Kidney (tissue), 13 donors: ENCODE measurements at regions not wholly inside any gene's neighbourhood (a gene's known extent, or its start where the extent isn't known, plus 50 kb on each side); places are given as distances from the start of the nearest gene placed in this dataset.
A peak's percentile ranks its signal among the peaks of the same experiment; 100 is the strongest.

Experiments used
- DNase-seq, 5 donors: peaks; one replicate each; pipeline ENCODE4 v3.0.0-alpha.2; 2013 to 2020
- FAIRE-seq: peaks from 2 replicates; lab custom pipeline; 2012; peaks lifted over from hg19 to GRCh38; lab: Jason Lieb, UNC
- H3K27ac ChIP-seq, 2 donors: one replicate each; pipeline ENCODE4 v1.7.0; 2013; ENCODE audit warnings: low read depth in 2 of 2, low read length in 2 of 2, inconsistent platforms in 1 of 2
- H3K27me3 ChIP-seq: one replicate; pipeline ENCODE4 v1.7.1; 2013; ENCODE audit warnings: low read length, inconsistent platforms; ENCODE audit not compliant: control insufficient read depth, insufficient read depth
- H3K36me3 ChIP-seq, 3 donors: one replicate each; pipeline versions ENCODE4 v1.7.0 to v1.7.1; 2013; ENCODE audit warnings: low read length in 3 of 3, control low read depth in 1 of 3, inconsistent platforms in 1 of 3; ENCODE audit not compliant: insufficient read depth in 3 of 3, control insufficient read depth in 2 of 3
- H3K4me1 ChIP-seq, 3 donors: one replicate each; pipeline versions ENCODE4 v1.7.0 to v1.7.1; 2013; ENCODE audit warnings: low read length in 3 of 3, inconsistent platforms in 1 of 3, low read depth in 1 of 3; ENCODE audit not compliant: control insufficient read depth in 2 of 3, insufficient read depth in 2 of 3
- H3K4me3 ChIP-seq, 3 donors: one replicate each; pipeline versions ENCODE4 v1.7.0 to v1.8.1; 2013; ENCODE audit warnings: low read length in 3 of 3, control low read depth in 1 of 3, inconsistent platforms in 1 of 3
- H3K9ac ChIP-seq, 3 donors: one replicate each; pipeline versions ENCODE4 v1.7.0 to v1.7.1; 2013; ENCODE audit warnings: low read length in 3 of 3, control low read depth in 1 of 3, inconsistent platforms in 1 of 3
- H3K9me3 ChIP-seq, 3 donors: one replicate each; pipeline versions ENCODE4 v1.7.0 to v1.7.1; 2013; ENCODE audit warnings: low read length in 3 of 3, control low read depth in 1 of 3, inconsistent platforms in 1 of 3; ENCODE audit not compliant: control insufficient read depth in 2 of 3, insufficient read depth in 1 of 3
- intact Hi-C: fragments of 100-400 bp; cut with DNase I; formaldehyde crosslinking; loops from one replicate; pipeline ENCODE4 v1.11.1; 2022
- TF ChIP-seq, protein P1 (sequence below): IDR thresholded peaks from 3 replicates; pipeline ENCODE4 v1.5.1; 2012; ENCODE audit warnings: mild to moderate bottlenecking, moderate library complexity, borderline replicate concordance; ENCODE audit not compliant: insufficient read depth; ENCODE audit errors: extremely low read depth
- donor health status: control.
- donor health status: control.
- donor health status: control.
- donor health status: control.
- donor health status: control.
- donor health status: DM: yes; HTN: yes; CAD: no.
- donor health status: Normal renal cell carcinoma (clear cell type).

DNA sequence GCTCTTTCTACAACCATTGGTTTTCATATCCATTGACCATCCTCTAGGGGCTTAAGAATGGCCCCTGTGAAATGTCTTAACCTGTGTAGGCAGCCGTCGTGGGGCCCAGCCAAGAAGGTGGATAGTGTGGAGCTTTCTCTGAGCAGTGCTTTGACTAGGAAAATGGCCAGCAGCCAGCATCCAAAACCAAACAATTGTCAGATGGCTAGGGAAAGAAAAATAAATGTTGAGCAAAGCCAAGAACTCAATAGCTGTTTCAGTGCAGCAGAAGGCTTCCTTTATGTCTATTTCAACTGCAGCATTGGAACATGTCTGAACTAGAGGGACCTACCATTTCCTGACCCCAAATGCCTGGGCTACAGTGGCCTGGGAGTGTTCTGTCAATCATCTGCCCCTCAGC is 374.9 kb downstream of the TLE4 start:
- no peaks in the 10 kb centered on the region for H3K4me1 ChIP-seq
- intact Hi-C loops: no loop called here
- no peak overlapping the region for H3K4me3 ChIP-seq
- H3K9me3 ChIP-seq: no peaks in the 10 kb centered on the region
- DNase-seq: peak in 1 of 5 donors; percentile 43
- no peaks in the 10 kb centered on the region for H3K36me3 ChIP-seq
- no peak overlapping the region for H3K9ac ChIP-seq
- no peaks in the 10 kb centered on the region for H3K27me3 ChIP-seq
- TF ChIP-seq, protein P1, sequence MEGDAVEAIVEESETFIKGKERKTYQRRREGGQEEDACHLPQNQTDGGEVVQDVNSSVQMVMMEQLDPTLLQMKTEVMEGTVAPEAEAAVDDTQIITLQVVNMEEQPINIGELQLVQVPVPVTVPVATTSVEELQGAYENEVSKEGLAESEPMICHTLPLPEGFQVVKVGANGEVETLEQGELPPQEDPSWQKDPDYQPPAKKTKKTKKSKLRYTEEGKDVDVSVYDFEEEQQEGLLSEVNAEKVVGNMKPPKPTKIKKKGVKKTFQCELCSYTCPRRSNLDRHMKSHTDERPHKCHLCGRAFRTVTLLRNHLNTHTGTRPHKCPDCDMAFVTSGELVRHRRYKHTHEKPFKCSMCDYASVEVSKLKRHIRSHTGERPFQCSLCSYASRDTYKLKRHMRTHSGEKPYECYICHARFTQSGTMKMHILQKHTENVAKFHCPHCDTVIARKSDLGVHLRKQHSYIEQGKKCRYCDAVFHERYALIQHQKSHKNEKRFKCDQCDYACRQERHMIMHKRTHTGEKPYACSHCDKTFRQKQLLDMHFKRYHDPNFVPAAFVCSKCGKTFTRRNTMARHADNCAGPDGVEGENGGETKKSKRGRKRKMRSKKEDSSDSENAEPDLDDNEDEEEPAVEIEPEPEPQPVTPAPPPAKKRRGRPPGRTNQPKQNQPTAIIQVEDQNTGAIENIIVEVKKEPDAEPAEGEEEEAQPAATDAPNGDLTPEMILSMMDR: no peak
- no peak overlapping the region for H3K27ac ChIP-seq
- FAIRE-seq: no peak

DNA sequence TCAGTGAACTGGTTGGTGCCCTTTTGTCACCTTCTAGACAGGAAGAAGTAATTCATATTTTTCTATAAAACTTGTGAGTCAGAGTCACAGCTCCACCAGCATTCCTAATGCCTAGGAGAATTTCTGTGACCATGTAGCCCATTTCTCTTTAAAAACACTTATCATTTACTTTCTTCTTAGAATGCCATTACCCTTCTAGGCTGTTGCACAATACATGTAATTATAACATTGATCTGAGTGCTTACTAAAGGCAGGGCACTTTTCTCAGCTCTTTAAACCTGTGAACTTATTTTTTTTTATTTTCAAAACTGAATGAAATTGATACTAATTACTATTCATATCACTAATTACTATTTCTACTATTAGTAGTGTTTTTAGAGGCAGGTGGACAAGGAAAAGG is 373.7 kb downstream of the TLE4 start:
- Histone ChIP-seq H3K27me3 (no peaks in the 10 kb centered on the region), H3K9me3 (no peaks in the 10 kb centered on the region), H3K9ac (no peak overlapping the region), H3K27ac (no peak overlapping the region), H3K4me3 (no peak overlapping the region), H3K4me1 (no peaks in the 10 kb centered on the region), H3K36me3 (no peaks in the 10 kb centered on the region)
- TF ChIP-seq, protein P1: no peak
- DNase-seq: no peak
- no peak for FAIRE-seq
- intact Hi-C loops: no loop called here

DNA sequence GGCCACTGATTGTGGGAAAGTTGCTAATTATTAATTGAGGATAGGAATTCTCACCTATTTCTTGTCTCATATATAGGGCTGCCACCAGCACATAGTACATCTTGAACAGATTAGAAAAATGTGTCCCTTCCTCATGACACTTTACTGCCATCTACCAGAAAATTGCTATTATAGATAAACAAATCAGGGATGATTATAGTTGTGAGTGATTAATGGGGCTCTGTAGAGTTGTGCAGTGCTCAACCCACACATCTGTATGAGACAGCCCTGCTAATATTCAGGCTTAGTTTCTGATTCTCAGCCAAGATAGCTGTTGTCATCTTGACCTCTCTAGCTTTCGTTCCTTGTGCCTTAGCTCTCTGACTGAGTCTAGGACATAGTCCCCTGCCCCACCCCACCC is 373.3 kb downstream of the TLE4 start:
- no peak for FAIRE-seq
- no peaks in the 10 kb centered on the region for H3K9me3 ChIP-seq
- no peaks in the 10 kb centered on the region for H3K27me3 ChIP-seq
- H3K27ac ChIP-seq: no peak overlapping the region
- DNase-seq: no peak
- TF ChIP-seq, protein P1: no peak
- no peaks in the 10 kb centered on the region for H3K36me3 ChIP-seq
- H3K4me1 ChIP-seq: no peaks in the 10 kb centered on the region
- no peak overlapping the region for H3K4me3 ChIP-seq
- no peak overlapping the region for H3K9ac ChIP-seq
- intact Hi-C loops: no loop called here

DNA sequence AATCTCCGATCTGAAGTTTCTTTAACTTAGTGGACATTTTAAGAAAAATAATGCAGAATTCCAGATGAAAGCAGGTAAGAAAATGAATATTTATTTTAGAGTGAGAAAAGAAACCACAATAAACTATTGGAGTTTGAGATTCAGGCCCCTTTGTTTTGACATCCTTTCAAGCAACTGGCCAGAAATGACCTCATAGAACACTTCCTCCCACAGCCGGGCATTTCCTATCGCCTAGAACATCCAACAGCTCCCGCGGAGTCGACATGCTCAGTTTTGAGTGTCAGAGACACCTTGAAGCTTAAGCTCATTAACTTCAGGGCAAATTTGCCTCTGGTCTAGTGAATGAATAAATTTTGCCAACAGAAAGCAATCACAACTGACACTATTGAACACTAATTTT is 369.2 kb downstream of the TLE4 start:
- H3K9me3 ChIP-seq: no peaks in the 10 kb centered on the region
- no peak overlapping the region for H3K27ac ChIP-seq
- H3K4me1 ChIP-seq: no peaks in the 10 kb centered on the region
- no peaks in the 10 kb centered on the region for H3K27me3 ChIP-seq
- no peak overlapping the region for H3K4me3 ChIP-seq
- TF ChIP-seq, protein P1: no peak
- DNase-seq: peak in 1 of 5 donors; percentile 33
- no peak for FAIRE-seq
- H3K36me3 ChIP-seq: no peaks in the 10 kb centered on the region
- intact Hi-C loops: no loop called here
- no peak overlapping the region for H3K9ac ChIP-seq
